HepG2 (cell line): ENCODE measurements at regions not wholly inside any gene's neighbourhood (a gene's known extent, or its start where the extent isn't known, plus 50 kb on each side); places are given as distances from the start of the nearest gene placed in this dataset.

Experiments
- AGO1 ChIP-seq: fragments of 200-400 bp; formaldehyde crosslinking; IDR thresholded peaks from 2 replicates; pipeline ENCODE4 v1.6.1; 2017; ENCODE audit warnings: mild to moderate bottlenecking, low read depth, low read length, moderate library complexity; ENCODE audit not compliant: poor library complexity, severe bottlenecking
- AHR ChIP-seq: IDR thresholded peaks from 2 replicates; pipeline ENCODE4 v1.6.1; 2018; ENCODE audit warnings: missing genetic modification reagents, missing compliant biosample characterization
- AKNA ChIP-seq: sonication (generic); formaldehyde crosslinking; IDR thresholded peaks from 2 replicates; pipeline ENCODE4 v1.4.0; 2020; ENCODE audit warnings: missing genetic modification reagents, borderline replicate concordance
- CTCF ChIP-seq: sonication (generic); formaldehyde crosslinking; IDR thresholded peaks from 2 replicates; pipeline ENCODE4 v1.5.0; 2020; ENCODE audit warnings: mild to moderate bottlenecking, missing genetic modification reagents, moderate library complexity
- ETV5 ChIP-seq: IDR thresholded peaks from 2 replicates; pipeline ENCODE4 v1.6.1; 2018; ENCODE audit warnings: missing biosample characterization, missing genetic modification reagents, inconsistent platforms, borderline replicate concordance
- KAT2B ChIP-seq: fragments of 150-350 bp; IDR thresholded peaks from 2 replicates; pipeline ENCODE4 v1.6.1; 2014; ENCODE audit warnings: low read depth, low read length, borderline replicate concordance
- MIER2 ChIP-seq: IDR thresholded peaks from 2 replicates; pipeline ENCODE4 v1.6.1; 2016; ENCODE audit warnings: missing biosample characterization, missing genetic modification reagents
- PHF8 ChIP-seq: sonication (generic); formaldehyde crosslinking; IDR thresholded peaks from 2 replicates; pipeline ENCODE4 v1.5.0; 2020; ENCODE audit warnings: missing genetic modification reagents
- RFXANK ChIP-seq: IDR thresholded peaks from 2 replicates; pipeline ENCODE4 v1.6.1; 2016
- SETDB1 ChIP-seq: sonication (generic); formaldehyde crosslinking; IDR thresholded peaks from 2 replicates; pipeline ENCODE4 v1.5.1; 2020; ENCODE audit warnings: missing genetic modification reagents, mild to moderate bottlenecking, borderline replicate concordance
- SP5 ChIP-seq: IDR thresholded peaks from 2 replicates; pipeline ENCODE4 v1.6.1; 2016; ENCODE audit warnings: low read depth, borderline replicate concordance
- YEATS2 ChIP-seq: sonication (generic); formaldehyde crosslinking; IDR thresholded peaks from 2 replicates; pipeline ENCODE4 v1.4.0; 2020; ENCODE audit warnings: missing genetic modification reagents, borderline replicate concordance
- ZFYVE20 ChIP-seq: sonication (generic); formaldehyde crosslinking; IDR thresholded peaks from 2 replicates; pipeline ENCODE4 v1.8.0; 2023; ENCODE audit warnings: low read depth, mild to moderate bottlenecking, moderate library complexity, missing genetic modification reagents, borderline replicate concordance
- ZNF280B ChIP-seq: sonication (generic); formaldehyde crosslinking; IDR thresholded peaks from 2 replicates; pipeline ENCODE4 v1.5.0; 2020; ENCODE audit warnings: missing genetic modification reagents, mild to moderate bottlenecking, borderline replicate concordance
- ZNF572 ChIP-seq: sonication (generic); formaldehyde crosslinking; IDR thresholded peaks from 2 replicates; pipeline ENCODE4 v1.5.1; 2020; ENCODE audit warnings: mild to moderate bottlenecking, missing genetic modification reagents
- ZNF766 ChIP-seq: sonication (generic); formaldehyde crosslinking; IDR thresholded peaks from 2 replicates; pipeline ENCODE4 v1.5.0; 2020; ENCODE audit warnings: missing genetic modification reagents, borderline replicate concordance
- ZNF770 ChIP-seq: sonication (generic); formaldehyde crosslinking; IDR thresholded peaks from 2 replicates; pipeline ENCODE4 v1.5.0; 2020; ENCODE audit warnings: mild to moderate bottlenecking, missing genetic modification reagents
- ZSCAN25 ChIP-seq: sonication (generic); formaldehyde crosslinking; IDR thresholded peaks from 2 replicates; pipeline ENCODE4 v1.8.0; 2022; ENCODE audit warnings: mild to moderate bottlenecking, missing genetic modification reagents
- TF ChIP-seq, protein P1 (sequence below): sonication (generic); formaldehyde crosslinking; IDR thresholded peaks from 2 replicates; pipeline ENCODE4 v1.9.0; 2022; ENCODE audit warnings: low read depth, missing genetic modification reagents

- no peak for TF ChIP-seq CTCF
- no peak for TF ChIP-seq AGO1
- no peak for TF ChIP-seq RFXANK (CRISPR knock-in tag)
- TF ChIP-seq AHR (CRISPR knock-in tag): no peak
- TF ChIP-seq ZNF572 (CRISPR knock-in tag): no peak
- TF ChIP-seq ZNF280B (CRISPR knock-in tag): no peak
- TF ChIP-seq ZNF766 (CRISPR knock-in tag): no peak
- no peak for TF ChIP-seq PHF8 (CRISPR knock-in tag)
- TF ChIP-seq, protein P1, sequence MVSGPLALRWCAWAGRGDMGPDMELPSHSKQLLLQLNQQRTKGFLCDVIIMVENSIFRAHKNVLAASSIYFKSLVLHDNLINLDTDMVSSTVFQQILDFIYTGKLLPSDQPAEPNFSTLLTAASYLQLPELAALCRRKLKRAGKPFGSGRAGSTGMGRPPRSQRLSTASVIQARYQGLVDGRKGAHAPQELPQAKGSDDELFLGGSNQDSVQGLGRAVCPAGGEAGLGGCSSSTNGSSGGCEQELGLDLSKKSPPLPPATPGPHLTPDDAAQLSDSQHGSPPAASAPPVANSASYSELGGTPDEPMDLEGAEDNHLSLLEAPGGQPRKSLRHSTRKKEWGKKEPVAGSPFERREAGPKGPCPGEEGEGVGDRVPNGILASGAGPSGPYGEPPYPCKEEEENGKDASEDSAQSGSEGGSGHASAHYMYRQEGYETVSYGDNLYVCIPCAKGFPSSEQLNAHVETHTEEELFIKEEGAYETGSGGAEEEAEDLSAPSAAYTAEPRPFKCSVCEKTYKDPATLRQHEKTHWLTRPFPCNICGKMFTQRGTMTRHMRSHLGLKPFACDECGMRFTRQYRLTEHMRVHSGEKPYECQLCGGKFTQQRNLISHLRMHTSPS (CRISPR knock-in tag): no peak
- no peak for TF ChIP-seq SP5 (CRISPR knock-in tag)
- TF ChIP-seq AKNA (CRISPR knock-in tag): no peak
- no peak for TF ChIP-seq ZNF770
- TF ChIP-seq ZSCAN25 (CRISPR knock-in tag): no peak
- TF ChIP-seq ETV5: peak; percentile 49; the same call in 1 of the 2 replicates
- no peak for TF ChIP-seq KAT2B
- TF ChIP-seq MIER2 (CRISPR knock-in tag): no peak
- TF ChIP-seq SETDB1 (CRISPR knock-in tag): no peak
- TF ChIP-seq YEATS2 (CRISPR knock-in tag): no peak
- TF ChIP-seq ZFYVE20 (CRISPR knock-in tag): no peak
Measured at GRCh38 chr4:140256335-140256734, 102.4 kb upstream of the MAML3 start (continued).
